Hepatocyte (in vitro differentiated cells): ENCODE measurements at regions not wholly inside any gene's neighbourhood (a gene's known extent, or its start where the extent isn't known, plus 50 kb on each side); places are given as distances from the start of the nearest gene placed in this dataset.

Source experiments
- DNase-seq: peaks from one replicate; pipeline ENCODE4 v3.0.0-alpha.2; 2016; ENCODE audit warnings: low spot score
- H2AFZ ChIP-seq: fragments of 200-600 bp; sonication (generic); 2 replicates; pipeline ENCODE4 v1.6.0; 2016; ENCODE audit warnings: antibody characterized with exemption, mild to moderate bottlenecking
- H3K27ac ChIP-seq: fragments of 200-600 bp; sonication (generic); 2 replicates; pipeline ENCODE4 v1.5.1; 2016; ENCODE audit warnings: mild to moderate bottlenecking
- H3K27me3 ChIP-seq: fragments of 200-600 bp; sonication (generic); 2 replicates; pipeline ENCODE4 v1.6.1; 2016
- H3K36me3 ChIP-seq: fragments of 200-600 bp; sonication (generic); replicated peaks from 2 replicates; pipeline ENCODE4 v1.5.1; 2016; ENCODE audit warnings: low read depth; ENCODE audit not compliant: insufficient read depth
- H3K4me1 ChIP-seq: fragments of 200-600 bp; sonication (generic); 2 replicates; pipeline ENCODE4 v1.5.1; 2016; ENCODE audit warnings: mild to moderate bottlenecking, moderate library complexity; ENCODE audit not compliant: insufficient read depth
- H3K4me2 ChIP-seq: fragments of 200-600 bp; sonication (generic); 2 replicates; pipeline ENCODE4 v1.6.0; 2016
- H3K4me3 ChIP-seq: fragments of 200-600 bp; sonication (generic); 2 replicates; pipeline ENCODE4 v1.5.1; 2016; ENCODE audit warnings: mild to moderate bottlenecking
- H3K79me2 ChIP-seq: fragments of 200-600 bp; sonication (generic); 2 replicates; pipeline ENCODE4 v1.6.0; 2017; ENCODE audit warnings: mild to moderate bottlenecking
- H3K9me2 ChIP-seq: fragments of 200-600 bp; sonication (generic); replicated peaks from 2 replicates; pipeline ENCODE4 v1.6.0; 2017; ENCODE audit warnings: mild to moderate bottlenecking; ENCODE audit not compliant: insufficient read depth
- H3K9me3 ChIP-seq: fragments of 200-600 bp; sonication (generic); 2 replicates; pipeline ENCODE4 v1.5.1; 2016; ENCODE audit warnings: low read depth, mild to moderate bottlenecking
- H4K20me1 ChIP-seq: fragments of 200-600 bp; sonication (generic); 2 replicates; pipeline ENCODE4 v1.6.0; 2016; ENCODE audit warnings: mild to moderate bottlenecking; ENCODE audit not compliant: insufficient read depth, poor library complexity, severe bottlenecking
- CTCF ChIP-seq: fragments of 200-600 bp; sonication (generic); IDR thresholded peaks from 2 replicates; pipeline ENCODE4 v1.5.1; 2016; ENCODE audit warnings: antibody characterized with exemption, mild to moderate bottlenecking; ENCODE audit not compliant: poor library complexity
- EZH2 ChIP-seq: fragments of 200-600 bp; sonication (generic); IDR thresholded peaks from 2 replicates; pipeline ENCODE4 v1.6.1; 2016; ENCODE audit warnings: antibody characterized with exemption, mild to moderate bottlenecking, borderline replicate concordance
- EZH2phosphoT487 ChIP-seq: fragments of 200-600 bp; sonication (generic); IDR thresholded peaks from one replicate; pipeline ENCODE4 v1.6.1; 2018; ENCODE audit warnings: antibody characterized with exemption, mild to moderate bottlenecking, low read depth, moderate library complexity; ENCODE audit not compliant: unreplicated experiment, severe bottlenecking
- WGBS: methylation state at CpG from one replicate; pipeline ENCODE4 v1.1.6; 2016; ENCODE audit warnings: low lambda C conversion rate; ENCODE audit errors: missing lambda C conversion rate; 5-methylcytosine and 5-hydroxymethylcytosine counted together

- Histone ChIP-seq H3K27me3 (no peaks in the 10 kb centered on the region), H3K4me3 (no peak overlapping the region), H3K79me2 (no peaks in the 10 kb centered on the region), H2AFZ (no peak overlapping the region), H3K9me3 (no peaks in the 10 kb centered on the region), H3K9me2 (no peaks in the 10 kb centered on the region), H3K4me1 (no peaks in the 10 kb centered on the region), H3K4me2 (no peak overlapping the region), H3K36me3 (no peaks in the 10 kb centered on the region), H3K27ac (no peak overlapping the region), H4K20me1 (no peaks in the 10 kb centered on the region)
- DNase-seq = no peak
- TF ChIP-seq CTCF (no peak), EZH2 (no peak), EZH2phosphoT487 (no peak)
- 93% methylated on average over 1 of the region's 1 CpG for WGBS
Measured at GRCh38 chr7:12963435-12963834, 276.0 kb downstream of the ARL4A start.

- Histone ChIP-seq H3K9me3 (no peaks in the 10 kb centered on the region), H3K4me2 (no peak overlapping the region), H4K20me1 (no peaks in the 10 kb centered on the region), H3K79me2 (no peaks in the 10 kb centered on the region), H3K36me3 (no peaks in the 10 kb centered on the region), H3K9me2 (no peaks in the 10 kb centered on the region), H3K4me3 (no peak overlapping the region), H3K4me1 (no peaks in the 10 kb centered on the region), H3K27me3 (no peaks in the 10 kb centered on the region), H3K27ac (no peak overlapping the region), H2AFZ (no peak overlapping the region)
- WGBS = 95% methylated on average over 4 of the region's 4 CpGs
- TF ChIP-seq EZH2phosphoT487 (no peak), EZH2 (no peak), CTCF (no peak)
- no peak for DNase-seq
Measured at GRCh38 chr7:12964836-12965235, 277.4 kb downstream of the ARL4A start.

- H3K9me2 ChIP-seq = no peaks in the 10 kb centered on the region
- H3K27me3 ChIP-seq = no peaks in the 10 kb centered on the region
- WGBS = 58% methylated on average over 2 of the region's 2 CpGs
- H3K9me3 ChIP-seq = no peaks in the 10 kb centered on the region
- DNase-seq = no peak
- no peak overlapping the region for H3K27ac ChIP-seq
- no peak overlapping the region for H3K4me2 ChIP-seq
- no peak overlapping the region for H3K4me3 ChIP-seq
- H2AFZ ChIP-seq = no peak overlapping the region
- no peaks in the 10 kb centered on the region for H3K79me2 ChIP-seq
- no peaks in the 10 kb centered on the region for H4K20me1 ChIP-seq
- TF ChIP-seq CTCF = no peak
- no peak for TF ChIP-seq EZH2
- no peak for TF ChIP-seq EZH2phosphoT487
- H3K4me1 ChIP-seq = no peaks in the 10 kb centered on the region
- H3K36me3 ChIP-seq = no peaks in the 10 kb centered on the region
Measured at GRCh38 chr7:12965767-12966166, 278.3 kb downstream of the ARL4A start.

GRCh38 chr7:12967322-12967721 is 279.9 kb downstream of the ARL4A start:
- no peak for DNase-seq
- TF ChIP-seq EZH2 (no peak), CTCF (no peak)
- Histone ChIP-seq H4K20me1 (no peaks in the 10 kb centered on the region), H3K27ac (no peak overlapping the region), H3K79me2 (no peaks in the 10 kb centered on the region), H3K9me2 (no peaks in the 10 kb centered on the region), H3K4me3 (no peak overlapping the region), H3K36me3 (no peaks in the 10 kb centered on the region), H3K4me1 (no peaks in the 10 kb centered on the region), H3K27me3 (no peaks in the 10 kb centered on the region), H2AFZ (no peak overlapping the region), H3K4me2 (no peak overlapping the region), H3K9me3 (no peaks in the 10 kb centered on the region)
- WGBS = 86% methylated on average over 3 of the region's 3 CpGs
